NOMO-1 treated with dmso at 0.1 percent for 144 hours (cell line): ENCODE measurements at regions not wholly inside any gene's neighbourhood (a gene's known extent, or its start where the extent isn't known, plus 50 kb on each side); places are given as distances from the start of the nearest gene placed in this dataset.
"Not testable (repeated sequence)": the region's sequence is repeated elsewhere in the genome, so short reads cannot be mapped to it uniquely, and the experiment has no call there.

Experiments
- DNase-seq: peaks from one replicate; lab custom pipeline; 2025; ENCODE audit not compliant: unreplicated experiment; lab: John Stamatoyannopoulos, UW

DNA sequence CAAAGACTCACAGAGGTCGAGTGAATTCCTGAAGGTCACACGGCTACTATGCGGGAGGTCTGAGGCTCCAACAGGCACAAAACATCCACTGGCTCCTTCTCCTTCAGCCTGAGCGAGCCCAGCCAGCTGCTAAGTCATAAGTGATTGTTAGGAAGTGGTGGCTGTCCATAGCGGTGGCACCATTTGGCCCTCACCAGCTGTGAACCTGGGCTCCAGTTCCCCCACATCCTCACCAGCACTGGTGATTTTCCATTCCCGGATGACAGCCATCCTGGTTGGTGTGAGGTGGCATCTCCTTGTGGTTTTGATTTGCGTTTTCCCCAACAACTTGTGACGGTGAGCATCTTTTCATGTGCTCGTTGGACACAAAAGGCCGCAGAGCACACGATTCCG lies 302.8 kb downstream of the FOXL1 start:
- DNase-seq: no peak

DNA sequence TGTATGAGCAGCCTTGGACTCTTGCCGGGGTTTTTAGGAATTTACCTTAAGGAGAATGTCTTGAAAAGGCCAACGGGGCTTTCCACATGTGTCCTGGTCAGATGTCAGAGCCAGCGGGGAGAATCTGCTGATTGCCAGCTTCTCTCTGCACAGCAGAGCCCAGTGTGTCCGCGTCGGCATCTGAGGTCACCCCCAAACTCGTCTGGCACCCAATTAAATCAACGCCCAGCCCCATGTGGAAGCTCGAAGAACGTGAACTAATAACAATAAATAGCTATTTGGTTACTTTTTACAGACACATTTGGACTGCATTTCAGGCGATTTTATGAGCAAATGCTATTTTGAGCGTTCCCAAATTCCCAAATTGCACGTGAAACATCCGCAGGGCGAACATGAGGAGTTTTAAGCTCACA lies 303.5 kb downstream of the FOXL1 start:
- DNase-seq: no peak

DNA sequence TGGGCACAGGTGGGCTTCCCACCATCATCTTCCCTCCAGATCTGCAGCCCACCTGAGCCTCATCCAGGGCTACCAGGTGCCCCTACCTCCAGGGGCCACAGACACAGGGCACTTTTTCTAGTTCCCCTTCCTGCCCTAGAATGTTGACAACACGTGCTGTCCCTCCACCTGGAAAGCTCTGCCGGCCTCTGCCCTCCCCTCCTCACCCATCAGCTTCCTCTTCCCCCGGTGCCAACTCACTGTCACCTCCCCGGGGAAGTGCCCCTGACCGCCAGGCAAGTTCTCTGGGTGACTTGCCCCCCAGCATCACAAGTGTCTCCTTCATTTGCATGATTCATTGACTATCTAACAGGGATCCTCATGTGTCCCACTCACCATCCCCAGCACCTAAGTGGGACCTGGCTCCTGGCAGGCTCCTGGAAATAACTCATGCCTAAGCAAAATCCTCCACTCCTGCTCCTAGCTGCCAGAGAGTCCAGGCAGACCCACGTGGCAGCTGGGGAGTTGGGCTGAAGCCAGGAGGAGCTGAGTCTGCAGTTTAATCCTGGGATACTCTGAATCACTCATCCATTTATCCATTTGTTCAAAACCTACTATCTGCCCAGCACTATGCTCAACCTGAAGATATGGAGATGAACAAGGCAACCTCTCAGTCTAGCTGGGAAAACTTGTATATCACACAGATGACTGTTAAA lies 304.4 kb downstream of the FOXL1 start:
- no peak for DNase-seq

DNA sequence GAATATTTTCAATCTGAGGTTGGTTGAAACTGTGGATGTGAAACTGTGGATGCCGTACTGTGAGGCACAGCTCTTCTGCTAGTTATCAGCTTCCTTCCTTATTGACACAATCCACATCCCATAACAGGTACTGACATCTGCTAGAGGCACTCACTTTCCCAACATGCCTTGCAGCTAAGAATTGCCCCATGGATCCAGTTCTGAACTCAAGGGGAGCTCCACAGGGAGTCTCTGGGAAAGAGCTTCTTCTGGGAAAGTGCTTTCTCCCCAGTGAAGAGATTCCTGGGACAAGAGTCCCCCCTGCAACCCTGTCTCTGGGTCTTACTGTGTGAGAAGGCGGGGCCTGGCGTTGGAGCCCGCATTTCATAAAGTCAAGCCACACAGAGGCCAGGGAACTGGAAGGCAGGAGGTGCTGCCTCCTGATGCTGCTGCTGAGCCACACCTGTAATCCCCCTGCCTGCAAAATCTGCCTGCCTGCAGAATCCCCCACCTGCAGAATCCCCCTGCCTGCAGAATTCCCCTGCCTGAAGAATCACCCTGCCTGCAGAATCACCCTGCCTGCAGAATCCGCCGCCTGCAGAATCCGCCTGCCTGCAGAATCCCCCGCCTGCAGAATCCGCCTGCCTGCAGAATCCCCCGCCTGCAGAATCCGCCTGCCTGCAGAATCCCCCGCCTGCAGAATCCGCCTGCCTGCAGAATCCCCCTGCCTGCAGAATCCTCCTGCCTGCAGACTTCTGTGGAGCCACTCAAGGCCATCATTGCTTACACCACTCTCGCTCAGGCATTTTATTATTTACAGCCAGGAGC lies 305.4 kb downstream of the FOXL1 start:
- no peak for DNase-seq

DNA sequence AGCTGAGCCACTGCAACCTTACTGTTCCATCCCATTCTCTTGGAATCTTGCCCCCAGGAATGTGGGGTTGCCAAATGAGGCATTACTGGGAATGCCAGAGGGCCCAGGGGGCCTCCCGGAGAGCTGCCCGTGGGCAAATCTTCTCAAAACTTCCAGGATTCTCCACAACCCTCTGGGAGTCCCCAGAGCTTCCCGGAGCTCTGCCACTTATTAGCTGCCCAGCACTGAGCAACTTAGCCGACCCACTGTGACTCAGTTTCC lies 306.0 kb downstream of the FOXL1 start:
- no peak for DNase-seq

DNA sequence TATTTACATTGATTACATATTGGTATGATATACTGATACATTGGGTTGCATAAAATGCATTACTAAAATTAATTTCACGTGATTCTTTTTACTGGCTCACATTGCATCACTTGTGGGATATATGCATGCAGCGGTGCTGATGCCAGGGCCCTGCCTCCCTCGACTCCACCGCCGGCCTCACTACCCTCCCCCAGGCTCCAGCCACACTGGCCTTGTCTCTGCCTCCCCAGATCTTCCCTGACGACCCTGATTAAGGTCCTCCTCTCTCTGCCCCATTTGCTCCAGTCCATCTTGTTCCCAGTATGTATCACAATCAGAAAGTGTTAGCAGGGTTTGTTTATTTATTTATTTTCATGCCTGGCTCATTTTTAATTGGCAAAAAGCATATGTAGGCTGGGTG lies 306.8 kb downstream of the FOXL1 start:
- DNase-seq: no peak

DNA sequence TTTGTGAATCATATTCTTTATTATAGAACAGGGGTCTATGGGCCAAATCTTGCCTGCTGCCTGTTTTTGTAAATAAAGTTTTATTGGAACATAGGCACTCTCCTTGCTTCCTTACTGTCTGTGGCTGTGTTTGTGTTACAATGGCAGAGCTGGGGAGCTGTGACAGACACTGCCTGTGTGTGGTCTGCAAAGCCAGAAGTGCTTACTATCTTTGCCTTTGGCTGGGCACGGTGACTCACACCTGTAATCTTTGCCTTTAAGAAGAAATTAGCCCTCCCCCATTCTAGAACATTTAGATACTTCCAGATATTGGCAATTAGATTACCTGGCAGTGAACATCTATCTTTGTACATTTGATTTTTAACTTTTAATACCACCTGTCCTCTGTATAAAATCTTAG lies 308.3 kb downstream of the FOXL1 start:
- no peak for DNase-seq

DNA sequence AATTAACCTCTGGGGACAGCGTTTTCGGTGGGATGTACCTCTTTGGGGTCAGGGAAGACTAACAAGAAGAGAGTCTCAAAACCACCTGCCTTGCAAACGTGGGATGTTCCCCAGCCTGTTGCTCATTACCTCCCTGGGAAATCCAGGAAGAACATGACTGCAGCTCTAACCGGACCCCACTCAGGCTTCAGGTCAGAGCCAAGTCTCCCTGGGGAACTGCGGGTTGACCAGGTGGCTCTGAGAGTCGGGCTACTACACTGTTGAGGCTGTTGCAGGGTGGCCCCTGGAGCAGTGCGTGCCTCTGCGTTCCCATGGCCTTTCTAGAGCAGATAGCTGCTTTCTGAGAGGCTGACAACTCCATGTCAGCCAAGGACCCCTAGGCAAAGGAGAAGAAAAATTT lies 309.1 kb downstream of the FOXL1 start:
- DNase-seq: no peak

DNA sequence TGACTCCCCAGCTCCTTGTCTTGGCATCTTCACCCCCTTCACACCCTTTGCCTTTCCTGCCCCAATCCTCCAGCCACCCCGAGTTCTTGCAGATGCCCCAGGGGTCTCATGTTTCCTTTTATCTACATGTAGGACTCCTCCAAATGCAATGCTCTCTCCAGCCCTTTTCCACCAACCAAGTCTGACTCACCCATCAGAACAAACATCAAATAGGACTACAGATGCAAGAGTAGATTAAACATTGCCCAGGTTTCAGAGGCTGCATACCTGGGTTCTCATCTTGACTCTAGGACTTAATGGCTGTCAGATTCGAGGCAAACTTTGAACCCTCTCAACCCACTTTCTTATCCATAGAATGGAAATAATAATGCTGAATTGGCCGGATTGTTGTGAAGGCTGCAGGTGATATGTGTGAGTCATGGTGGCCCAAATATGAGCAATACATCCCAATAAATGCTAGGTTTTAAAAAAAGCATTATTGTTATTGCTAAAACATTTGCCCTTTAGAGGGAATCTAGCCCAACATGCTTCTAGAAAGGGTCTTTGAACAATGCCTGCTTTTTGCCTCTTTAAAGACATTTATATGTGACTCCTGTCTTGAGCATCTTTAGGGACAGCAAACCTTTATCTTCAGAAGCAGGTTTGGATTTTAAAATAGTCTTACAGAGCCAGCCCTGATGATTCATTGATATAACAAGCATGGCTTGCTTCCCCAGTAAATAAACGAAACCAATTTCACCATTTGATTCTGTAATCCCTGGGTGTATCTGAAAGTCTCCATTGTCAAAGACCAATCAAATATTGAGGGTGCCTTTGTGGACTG lies 310.1 kb downstream of the FOXL1 start:
- no peak for DNase-seq

DNA sequence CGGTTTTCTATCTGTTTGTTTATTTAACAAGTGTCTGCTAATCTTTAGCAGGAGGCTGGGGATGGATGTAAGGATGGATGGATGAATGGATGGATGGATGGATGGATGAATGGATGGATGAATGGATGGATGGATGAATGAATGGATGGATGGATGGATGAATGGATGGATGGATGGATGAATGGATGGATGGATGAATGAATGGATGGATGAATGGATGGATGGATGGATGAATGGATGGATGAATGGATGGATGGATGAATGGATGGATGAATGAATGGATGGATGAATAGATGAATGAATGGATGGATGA lies 310.7 kb downstream of the FOXL1 start:
- DNase-seq: not testable (repeated sequence)

DNA sequence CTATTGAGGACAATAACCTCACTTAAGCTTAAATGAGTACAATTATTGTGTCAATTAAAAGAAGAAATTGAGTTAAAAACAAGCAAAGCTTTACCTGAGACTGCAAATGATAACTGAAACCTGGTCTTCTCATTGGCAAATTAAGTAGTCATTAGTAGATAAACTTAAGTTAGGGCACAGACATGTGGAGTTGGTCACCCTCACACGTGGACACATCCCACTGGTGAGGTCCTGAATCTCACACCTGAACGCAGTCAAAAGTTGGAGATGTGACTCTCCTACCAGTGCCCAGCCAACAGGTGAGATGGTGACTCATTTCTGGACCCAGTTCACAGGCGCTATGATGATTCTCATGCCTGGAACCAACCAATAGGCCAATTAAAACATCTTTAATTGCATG lies 311.6 kb downstream of the FOXL1 start:
- DNase-seq: no peak

DNA sequence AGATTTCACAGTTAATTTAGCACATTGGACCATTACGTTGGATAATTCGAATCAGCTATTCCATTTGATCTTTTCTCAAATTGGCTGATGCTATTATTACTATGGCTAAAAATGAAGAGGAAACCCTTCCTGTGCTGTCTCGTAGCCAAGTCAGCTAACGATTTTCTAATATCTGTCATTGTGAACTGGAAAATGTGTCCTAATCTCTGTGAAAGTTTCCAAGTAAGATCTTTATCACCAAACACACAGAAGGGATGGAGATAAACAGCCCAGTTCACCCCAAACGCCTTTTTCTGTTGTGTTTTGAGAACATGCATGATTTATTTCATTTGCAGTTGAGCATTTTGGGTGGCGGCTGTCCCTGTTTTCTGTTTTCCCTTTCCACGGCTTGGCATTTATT lies 312.8 kb downstream of the FOXL1 start:
- DNase-seq: no peak

DNA sequence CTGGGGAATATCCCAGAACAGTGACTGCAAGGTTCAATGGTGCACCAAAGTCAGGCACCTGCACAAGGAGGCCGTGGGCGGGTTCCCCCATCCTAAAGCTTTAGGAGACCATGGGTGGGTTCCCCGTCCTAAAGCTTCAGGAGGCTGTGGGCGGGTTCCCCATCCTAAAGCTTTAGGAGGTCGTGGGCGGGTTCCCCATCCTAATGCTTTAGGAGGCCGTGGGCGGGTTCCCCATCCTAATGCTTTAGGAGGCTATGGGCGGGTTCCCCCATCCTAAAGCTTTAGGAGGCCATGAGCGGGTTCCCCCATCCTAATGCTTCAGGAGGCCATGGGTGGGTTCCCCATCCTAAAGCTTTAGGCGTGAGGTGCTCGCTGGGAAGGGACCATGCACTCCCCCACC lies 313.3 kb downstream of the FOXL1 start:
- no peak for DNase-seq

DNA sequence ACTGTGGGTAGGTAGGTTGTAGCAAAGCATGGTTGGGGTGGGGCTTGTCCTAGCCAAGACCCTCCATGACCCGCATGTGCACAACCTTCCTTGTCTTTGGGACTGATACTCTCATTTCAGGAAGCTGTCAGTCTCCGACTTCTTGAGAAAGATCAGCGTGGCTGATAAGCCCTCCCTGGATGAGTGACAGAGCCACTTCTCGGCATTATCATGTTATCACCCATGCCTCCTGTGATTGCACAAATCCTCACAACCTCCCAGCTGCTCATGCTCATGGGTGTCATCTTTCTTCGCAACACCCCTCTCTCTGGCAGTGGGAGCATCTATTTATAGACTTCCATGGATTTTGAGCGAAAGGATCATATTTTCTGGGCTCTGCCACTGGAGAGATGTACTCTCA lies 314.2 kb downstream of the FOXL1 start:
- DNase-seq: no peak

DNA sequence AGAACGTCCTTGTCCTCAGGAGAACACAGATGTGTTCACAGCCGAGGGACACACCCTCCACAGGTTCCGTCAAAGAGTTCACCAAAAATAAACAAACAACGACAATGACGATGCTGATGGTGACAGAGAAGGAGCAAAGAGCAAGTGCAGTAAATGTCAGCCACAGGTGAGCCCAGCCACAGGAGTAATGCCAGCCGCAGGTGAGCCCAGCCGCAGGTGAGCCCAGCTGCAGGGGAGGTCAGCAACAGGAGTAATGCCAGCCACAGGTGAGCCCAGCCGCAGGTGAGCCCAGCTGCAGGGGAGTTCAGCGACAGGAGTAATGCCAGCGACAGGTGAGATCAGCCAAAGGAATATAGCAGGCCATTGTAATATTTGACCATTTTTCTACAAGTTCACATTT lies 315.2 kb downstream of the FOXL1 start:
- no peak for DNase-seq

DNA sequence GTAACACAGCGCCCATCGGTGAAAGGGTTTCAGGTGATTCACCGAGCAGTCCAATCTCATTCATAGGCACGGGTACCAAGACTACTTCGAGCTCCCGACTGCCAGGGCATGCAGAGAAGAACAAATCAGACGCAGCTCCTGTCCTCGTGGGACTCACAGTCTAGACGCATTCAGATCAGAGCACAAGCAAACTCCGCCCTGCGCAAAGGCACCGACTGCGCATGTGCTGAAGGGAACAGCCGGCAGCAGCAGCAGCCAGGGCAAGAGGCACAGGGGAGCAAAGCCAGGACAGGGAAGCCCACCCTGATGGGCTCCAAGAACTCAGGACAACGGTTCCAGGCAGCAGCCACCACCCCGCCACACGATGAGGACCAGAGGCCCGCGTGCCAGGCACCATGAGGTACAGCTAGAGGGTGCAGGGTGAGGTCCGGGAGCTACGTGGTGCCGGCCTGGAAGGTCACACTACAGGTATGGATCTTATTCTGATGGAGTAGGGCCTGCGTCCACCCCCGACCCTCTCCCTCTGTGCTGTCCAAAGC lies 315.7 kb downstream of the FOXL1 start:
- DNase-seq: no peak

DNA sequence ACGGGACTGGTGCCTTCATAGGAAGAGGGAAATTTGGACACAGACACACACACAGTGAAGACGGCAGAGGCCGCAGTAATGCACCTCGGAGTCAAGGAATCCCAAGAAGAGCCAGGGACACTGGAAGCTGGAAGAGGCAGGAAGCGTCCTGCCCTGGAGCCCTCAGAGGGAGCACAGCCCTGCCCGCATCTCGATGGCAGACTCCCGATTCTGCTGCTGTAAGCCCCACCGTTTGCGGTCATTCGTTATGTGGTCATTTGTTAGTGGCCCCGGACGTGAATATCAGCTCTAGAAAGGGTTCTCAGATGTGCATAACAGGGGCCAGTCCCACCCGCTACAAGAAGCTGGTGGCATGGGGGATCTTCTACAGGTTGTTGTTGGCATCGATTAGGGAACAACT lies 316.6 kb downstream of the FOXL1 start:
- DNase-seq: no peak

DNA sequence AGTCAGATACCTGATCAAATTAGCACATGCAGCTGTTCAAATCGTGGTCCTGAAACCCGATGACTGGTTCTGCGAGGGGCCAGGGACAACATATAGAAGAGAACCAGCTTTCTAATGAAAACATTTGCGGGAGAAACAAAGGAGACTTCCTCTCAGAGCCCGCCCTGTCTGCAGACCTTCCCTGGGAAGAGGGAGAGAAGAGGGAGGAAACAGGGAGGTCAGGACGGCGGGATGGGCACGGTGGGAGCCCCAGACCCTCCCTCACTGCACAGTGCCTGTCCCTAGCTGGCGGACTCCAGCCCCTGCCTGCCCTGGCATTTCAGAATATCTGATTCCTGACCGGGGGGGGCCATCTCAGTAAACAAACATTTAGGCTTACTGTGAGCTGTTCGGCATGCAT lies 317.3 kb downstream of the FOXL1 start:
- no peak for DNase-seq

DNA sequence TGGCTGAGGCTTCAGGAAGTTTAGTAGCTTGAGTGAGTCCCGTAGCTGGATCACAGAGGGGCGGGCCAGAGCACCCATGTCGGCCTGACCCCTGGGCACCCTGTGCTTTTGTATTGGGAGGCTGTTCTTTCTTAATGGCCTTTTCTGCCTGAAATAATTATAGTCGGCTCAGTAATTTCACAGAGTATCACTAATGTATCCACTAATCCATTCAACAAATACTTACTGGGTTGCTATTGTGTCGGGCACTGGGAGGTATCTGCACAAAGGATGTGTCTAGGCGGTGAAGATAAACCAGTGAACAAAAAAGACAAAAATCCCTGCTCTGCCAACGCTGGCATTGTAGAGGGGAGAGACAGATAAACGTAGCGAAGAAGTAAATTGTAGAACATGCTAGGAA lies 318.6 kb downstream of the FOXL1 start:
- no peak for DNase-seq

DNA sequence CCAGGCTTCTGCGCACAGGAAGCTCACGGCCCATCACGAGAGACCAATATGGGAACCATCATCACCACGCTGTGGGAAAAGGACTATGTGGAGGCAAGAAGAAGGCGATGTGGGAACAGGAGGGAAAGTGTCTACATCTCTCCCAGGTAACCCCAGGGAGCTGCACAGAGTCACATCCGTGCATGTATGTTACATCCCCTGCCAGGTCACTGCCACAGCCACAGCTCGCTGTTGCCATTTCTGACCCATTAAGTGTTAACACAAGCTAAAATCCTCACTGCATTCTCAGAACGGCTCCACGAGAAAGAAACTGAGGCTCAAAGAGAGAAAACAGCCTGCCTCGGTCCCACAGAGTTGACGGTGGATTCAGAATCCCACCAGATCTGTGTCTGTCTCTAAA lies 319.1 kb downstream of the FOXL1 start:
- DNase-seq: no peak

DNA sequence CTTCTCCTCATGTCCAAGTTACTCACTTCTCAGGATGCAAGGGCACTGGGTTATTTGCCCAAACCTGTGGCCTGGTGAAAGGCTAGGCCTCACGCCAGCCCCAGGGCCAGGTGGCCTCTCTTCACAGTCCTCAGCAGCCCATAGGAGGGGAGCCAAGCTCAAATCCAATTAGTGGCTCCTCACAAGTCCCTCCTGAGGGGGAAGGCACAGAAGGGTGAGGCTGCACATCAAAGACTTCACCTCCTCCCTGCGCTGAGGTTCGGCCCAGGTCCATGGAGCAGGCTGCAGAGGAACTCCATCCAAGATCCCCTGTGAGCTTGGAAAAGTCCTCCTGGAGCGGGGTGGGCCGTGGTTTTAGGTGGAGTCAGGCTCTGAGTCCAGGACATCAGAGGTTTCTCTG lies 320.0 kb downstream of the FOXL1 start:
- DNase-seq: no peak

DNA sequence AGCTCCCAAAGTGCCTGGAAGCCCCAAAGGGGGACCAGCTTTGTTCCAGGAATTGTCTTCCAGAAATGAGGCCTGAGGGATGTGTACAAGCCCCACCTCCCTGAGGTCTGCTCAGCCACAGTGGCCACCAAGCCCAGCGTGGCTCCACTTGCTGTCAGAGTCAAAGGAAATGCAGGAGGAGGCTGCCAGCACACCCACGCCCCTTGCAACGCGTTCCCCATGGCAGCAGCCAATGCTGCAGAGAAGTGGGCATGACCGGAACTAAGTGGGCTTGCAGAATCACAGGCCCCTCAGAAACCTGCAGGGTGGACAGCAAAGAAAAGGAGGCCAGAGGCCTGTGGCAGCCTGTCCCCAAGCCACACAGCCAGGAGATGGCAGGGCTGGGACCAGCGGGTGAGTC lies 320.8 kb downstream of the FOXL1 start:
- DNase-seq: no peak
